Pancreas (tissue), 10 donors: ENCODE measurements at regions not wholly inside any gene's neighbourhood (a gene's known extent, or its start where the extent isn't known, plus 50 kb on each side); places are given as distances from the start of the nearest gene placed in this dataset.
"Not testable (repeated sequence)": the region's sequence is repeated elsewhere in the genome, so short reads cannot be mapped to it uniquely, and the experiment has no call there.

Source experiments
- ATAC-seq, 4 donors: fragments of 200-7000 bp; cut with Tn5 transposase; one replicate each; pipeline versions ENCODE4 v1.8.0 to v1.9.1; 2020; ENCODE audit warnings: mild to moderate bottlenecking in 4 of 4, moderate library complexity in 4 of 4
- DNase-seq, 6 donors: peaks; one replicate each; pipeline ENCODE4 v3.0.0-alpha.2; 2020
- FAIRE-seq: peaks from 2 replicates; lab custom pipeline; 2012; peaks lifted over from hg19 to GRCh38; lab: Jason Lieb, UNC
- H3K27ac ChIP-seq, 4 donors: fragments of 200-600 bp; sonication (generic); 1 replicate in 3 of 4; 2 replicates in 1 of 4; pipeline versions ENCODE4 v1.5.0 to v1.8.0; 2020
- H3K27me3 ChIP-seq, 4 donors: fragments of 200-600 bp; one replicate each; pipeline ENCODE4 v1.8.0; 2021
- H3K36me3 ChIP-seq, 3 donors: fragments of 200-600 bp; sonication (generic) in 1 of 3; one replicate each; pipeline versions ENCODE4 v1.5.0 to v1.8.0; 2020 to 2021
- H3K4me1 ChIP-seq, 3 donors: fragments of 200-600 bp; one replicate each; pipeline ENCODE4 v1.8.0; 2021
- H3K4me3 ChIP-seq, 4 donors: fragments of 200-600 bp; sonication (generic) in 2 of 4; one replicate each; pipeline versions ENCODE4 v1.5.0 to v1.8.0; 2020 to 2021
- H3K9me3 ChIP-seq, 4 donors: fragments of 200-600 bp; one replicate each; pipeline ENCODE4 v1.8.0; 2021
- WGBS, 2 donors: extraction: QIAGEN DNeasy Blood & Tissue Kit; methylation state at CpG; one replicate each; pipeline ENCODE4 v1.1.7; 2013; 5-methylcytosine and 5-hydroxymethylcytosine counted together
- intact Hi-C, 3 donors: fragments of 100-400 bp; cut with DNase I; formaldehyde crosslinking; loops; one replicate each; pipeline versions ENCODE4 v1.11.1 to v1.14.2; 2022
- TF ChIP-seq, protein P1 (sequence below), 4 donors: fragments of 200-600 bp; sonication (generic) in 3 of 4; IDR thresholded peaks; one replicate each; pipeline versions ENCODE4 v1.5.0 to v1.8.0; 2021; ENCODE audit warnings: antibody characterized with exemption in 4 of 4
- donor health status: healthy with polysubstance abuse.
- donor health status: DM: no; HTN: no; CAD: no; lungs with moderate emphysema.
- donor health status: DM: no; HTN: no; CAD: no.
- donor health status: control.
- donor health status: control.
- donor health status: Bipolar disorder and iron deficiency.
- donor health status: DM: yes; HTN: yes; CAD: no.
- donor health status: DM: no; HTN: no; CAD: no.
- donor health status: DM: no; HTN: no; CAD: no.
- donor health status: DM: yes; HTN: yes; CAD: no.

DNA sequence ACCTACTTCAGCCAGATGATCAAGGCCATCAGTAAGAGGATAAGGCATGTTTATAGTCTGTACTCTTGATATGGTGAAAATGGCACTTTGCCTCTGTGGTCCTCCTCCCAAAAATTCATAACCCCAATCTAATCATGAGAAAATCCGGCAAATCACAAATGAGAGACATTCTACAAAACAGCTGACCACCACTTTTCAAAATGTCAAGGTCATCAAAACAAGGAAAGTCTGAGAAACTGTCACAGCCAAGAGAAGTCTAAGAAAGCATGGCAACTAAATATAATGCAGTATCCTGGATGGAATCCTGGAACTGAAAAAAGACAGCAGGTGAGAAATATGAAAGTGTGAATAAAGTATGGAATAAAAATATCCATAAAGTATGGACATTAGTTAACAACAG, 226.6 kb upstream of the INTU start:
- TF ChIP-seq, protein P1, sequence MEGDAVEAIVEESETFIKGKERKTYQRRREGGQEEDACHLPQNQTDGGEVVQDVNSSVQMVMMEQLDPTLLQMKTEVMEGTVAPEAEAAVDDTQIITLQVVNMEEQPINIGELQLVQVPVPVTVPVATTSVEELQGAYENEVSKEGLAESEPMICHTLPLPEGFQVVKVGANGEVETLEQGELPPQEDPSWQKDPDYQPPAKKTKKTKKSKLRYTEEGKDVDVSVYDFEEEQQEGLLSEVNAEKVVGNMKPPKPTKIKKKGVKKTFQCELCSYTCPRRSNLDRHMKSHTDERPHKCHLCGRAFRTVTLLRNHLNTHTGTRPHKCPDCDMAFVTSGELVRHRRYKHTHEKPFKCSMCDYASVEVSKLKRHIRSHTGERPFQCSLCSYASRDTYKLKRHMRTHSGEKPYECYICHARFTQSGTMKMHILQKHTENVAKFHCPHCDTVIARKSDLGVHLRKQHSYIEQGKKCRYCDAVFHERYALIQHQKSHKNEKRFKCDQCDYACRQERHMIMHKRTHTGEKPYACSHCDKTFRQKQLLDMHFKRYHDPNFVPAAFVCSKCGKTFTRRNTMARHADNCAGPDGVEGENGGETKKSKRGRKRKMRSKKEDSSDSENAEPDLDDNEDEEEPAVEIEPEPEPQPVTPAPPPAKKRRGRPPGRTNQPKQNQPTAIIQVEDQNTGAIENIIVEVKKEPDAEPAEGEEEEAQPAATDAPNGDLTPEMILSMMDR (IDR thresholded peaks at IDR 0.05): no peak
- no peak overlapping the region for H3K4me3 ChIP-seq
- FAIRE-seq (no peak), ATAC-seq (no peak), DNase-seq (no peak)
- WGBS, 2 donors: 30 to 61% methylated on average over 1 of the region's 1 CpG
- no peaks in the 10 kb centered on the region for H3K9me3 ChIP-seq
- no peaks in the 10 kb centered on the region for H3K4me1 ChIP-seq
- H3K36me3 ChIP-seq: no peaks in the 10 kb centered on the region
- H3K27me3 ChIP-seq: no peaks in the 10 kb centered on the region
- H3K27ac ChIP-seq: no peak overlapping the region
- intact Hi-C loops: no loop called here

DNA sequence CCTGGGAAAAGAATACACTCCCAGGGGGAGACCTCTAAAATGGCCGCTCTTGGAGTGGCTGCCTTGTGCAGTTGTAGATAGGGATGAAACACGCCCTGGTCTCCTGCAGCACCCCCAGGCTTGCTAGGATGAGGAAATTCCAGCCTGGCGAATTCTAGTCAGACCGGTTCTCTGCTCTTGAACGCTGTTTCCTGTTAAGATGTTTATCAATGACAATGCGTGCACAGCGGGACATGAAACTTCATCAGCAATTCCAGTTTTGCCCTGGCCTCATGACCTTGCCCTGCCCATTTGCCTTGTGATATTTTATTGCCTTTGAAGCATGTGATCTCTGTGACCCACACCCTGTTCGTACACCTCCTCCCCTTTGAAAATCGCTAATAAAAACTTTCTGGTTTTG, 225.2 kb upstream of the INTU start:
- H3K4me3 ChIP-seq, intact Hi-C loops, ATAC-seq, FAIRE-seq, H3K36me3 ChIP-seq, H3K9me3 ChIP-seq, H3K27ac ChIP-seq, DNase-seq, H3K4me1 ChIP-seq, H3K27me3 ChIP-seq: not testable (repeated sequence)
- WGBS, 2 donors: 43% methylated on average over 9 of the region's 9 CpGs

DNA sequence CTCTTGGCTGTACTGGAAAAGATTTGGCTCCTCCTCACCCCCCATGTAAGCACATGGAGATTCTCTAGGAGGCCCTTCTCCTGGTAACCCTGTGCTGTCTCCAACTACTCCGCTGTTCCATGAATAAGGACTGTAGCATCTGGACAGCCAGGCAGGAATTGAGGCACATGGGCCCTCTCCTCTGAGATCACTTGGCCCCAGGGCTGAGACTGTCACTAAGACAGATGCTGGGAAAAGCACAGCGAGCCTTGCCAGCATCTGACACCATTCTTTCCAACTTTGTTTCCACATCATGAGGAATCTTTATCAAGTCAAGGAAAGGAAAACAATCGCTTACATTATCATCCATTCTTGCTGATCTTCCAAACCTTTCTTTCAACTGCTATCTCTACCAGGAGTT, 222.6 kb upstream of the INTU start:
- FAIRE-seq (no peak), DNase-seq (no peak), ATAC-seq (peak in 1 of 4 donors; percentile 23)
- Histone ChIP-seq H3K4me1 (no peaks in the 10 kb centered on the region), H3K27me3 (no peaks in the 10 kb centered on the region), H3K4me3 (no peak overlapping the region), H3K27ac (no peak overlapping the region), H3K36me3 (no peaks in the 10 kb centered on the region), H3K9me3 (no peaks in the 10 kb centered on the region)
- intact Hi-C loops: no loop called here
- WGBS, 2 donors: 69 to 77% methylated on average over 3 of the region's 3 CpGs
- TF ChIP-seq, protein P1 (IDR thresholded peaks at IDR 0.05): no peak

DNA sequence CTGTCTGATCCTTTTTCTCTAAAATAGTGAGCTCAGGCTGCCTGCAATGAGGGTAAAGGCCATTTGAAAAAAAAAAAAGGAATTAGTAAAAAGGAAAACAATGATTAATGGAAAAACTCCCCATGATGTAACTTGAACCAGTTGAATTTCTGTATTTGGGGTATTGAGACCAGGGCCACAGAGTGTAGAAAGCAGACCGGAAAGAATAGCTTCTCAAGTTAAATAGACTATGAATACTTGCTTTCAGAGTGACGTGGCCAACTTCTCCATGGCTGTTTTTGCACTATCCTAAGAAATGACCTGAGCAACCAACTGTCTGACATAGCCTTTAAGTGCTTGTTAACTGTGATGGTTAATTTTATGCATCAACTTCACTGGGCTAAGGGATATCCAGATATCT, 222.1 kb upstream of the INTU start:
- FAIRE-seq (no peak), ATAC-seq (no peak), DNase-seq (no peak)
- 63 to 68% methylated on average over 2 of the region's 2 CpGs for WGBS, 2 donors
- intact Hi-C loops: no loop called here
- Histone ChIP-seq H3K27me3 (no peaks in the 10 kb centered on the region), H3K4me1 (no peaks in the 10 kb centered on the region), H3K36me3 (no peaks in the 10 kb centered on the region), H3K27ac (no peak overlapping the region), H3K9me3 (no peaks in the 10 kb centered on the region), H3K4me3 (no peak overlapping the region)
- TF ChIP-seq, protein P1 (IDR thresholded peaks at IDR 0.05): no peak

DNA sequence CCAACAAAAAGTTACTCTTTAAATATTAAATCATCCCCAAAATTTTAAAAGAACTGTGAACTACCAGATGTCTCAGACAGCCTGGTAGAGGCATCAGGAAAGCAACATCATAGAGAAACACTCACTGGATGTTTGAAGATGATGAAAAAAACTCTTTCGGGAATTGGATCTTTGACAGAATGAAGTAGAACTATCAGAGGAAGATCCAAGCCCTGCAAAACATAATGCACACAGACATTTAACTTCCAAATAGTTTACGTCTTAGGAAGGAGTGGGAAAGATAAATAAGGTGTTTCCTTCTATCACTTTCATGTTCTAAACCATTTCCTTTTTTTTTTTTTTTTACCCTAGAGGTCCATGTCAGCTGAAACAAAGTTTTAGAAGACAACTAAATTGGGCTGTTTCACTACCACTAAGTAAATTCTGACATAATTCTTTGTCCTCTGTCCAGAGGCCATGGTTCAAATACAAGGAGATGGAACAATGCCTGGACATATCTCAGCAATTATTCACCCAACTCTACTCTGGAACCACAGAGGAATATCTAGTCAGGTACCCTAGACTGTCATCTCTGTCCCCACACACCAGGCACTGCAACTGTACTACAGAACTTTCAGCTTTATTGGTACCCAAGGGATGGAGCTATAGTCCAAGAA, 217.7 kb upstream of the INTU start:
- DNase-seq: no peak
- 58 to 71% methylated on average over 2 of the region's 2 CpGs for WGBS, 2 donors
- TF ChIP-seq, protein P1 (IDR thresholded peaks at IDR 0.05): no peak
- Histone ChIP-seq H3K27me3 (no peaks in the 10 kb centered on the region), H3K9me3 (no peaks in the 10 kb centered on the region), H3K4me3 (no peak overlapping the region), H3K27ac (no peak overlapping the region), H3K36me3 (no peaks in the 10 kb centered on the region), H3K4me1 (no peaks in the 10 kb centered on the region)
- no peak for FAIRE-seq
- intact Hi-C loops: no loop called here
- no peak for ATAC-seq
